Thoracic aorta (tissue), 2 donors: ENCODE measurements at regions not wholly inside any gene's neighbourhood (a gene's known extent, or its start where the extent isn't known, plus 50 kb on each side); places are given as distances from the start of the nearest gene placed in this dataset.
"Not testable (repeated sequence)": the region's sequence is repeated elsewhere in the genome, so short reads cannot be mapped to it uniquely, and the experiment has no call there.

Experiments used
- ATAC-seq: fragments of 150-250 bp; one replicate; pipeline ENCODE4 v1.8.0; 2017; ENCODE audit warnings: low read depth; ENCODE audit not compliant: insufficient number of reproducible peaks, low FRiP score
- DNase-seq: peaks from one replicate; pipeline ENCODE4 v3.0.0-alpha.2; 2020; ENCODE audit warnings: low spot score
- H3K27ac ChIP-seq, 2 donors: fragments of 200-600 bp; sonication (generic); 1 replicate in 1 of 2; 2 replicates in 1 of 2; pipeline ENCODE4 v1.5.1; 2016; ENCODE audit warnings: mild to moderate bottlenecking in 2 of 2, moderate library complexity in 2 of 2
- H3K27me3 ChIP-seq: fragments of 200-600 bp; sonication (generic); replicated peaks from 2 replicates; pipeline ENCODE4 v1.6.0; 2016; ENCODE audit warnings: mild to moderate bottlenecking; ENCODE audit not compliant: insufficient read depth
- H3K36me3 ChIP-seq: fragments of 200-600 bp; sonication (generic); one replicate; pipeline ENCODE4 v1.5.1; 2016
- H3K4me1 ChIP-seq, 2 donors: fragments of 200-600 bp; sonication (generic); 1 replicate in 1 of 2; 2 replicates in 1 of 2; pipeline versions ENCODE4 v1.5.1 to v1.6.0; 2016; ENCODE audit warnings: low read depth in 2 of 2, mild to moderate bottlenecking in 1 of 2; ENCODE audit not compliant: control insufficient read depth in 1 of 2
- H3K4me3 ChIP-seq: fragments of 200-600 bp; sonication (generic); 2 replicates; pipeline ENCODE4 v1.5.1; 2016; ENCODE audit warnings: mild to moderate bottlenecking
- H3K9me3 ChIP-seq: fragments of 200-600 bp; sonication (generic); 2 replicates; pipeline ENCODE4 v1.5.1; 2016
- CTCF ChIP-seq: fragments of 200-600 bp; sonication (generic); IDR thresholded peaks from one replicate; pipeline ENCODE4 v1.5.1; 2019; ENCODE audit warnings: antibody characterized with exemption

GRCh38 chr7:3146571-3147226 lies 103.0 kb upstream of the CARD11 start:
- no peak overlapping the region for H3K27ac ChIP-seq
- no peaks in the 10 kb centered on the region for H3K9me3 ChIP-seq
- DNase-seq: no peak
- H3K4me3 ChIP-seq: no peak overlapping the region
- H3K27me3 ChIP-seq: no peaks in the 10 kb centered on the region
- no peak for ATAC-seq
- no peaks in the 10 kb centered on the region for H3K36me3 ChIP-seq
- peaks cover 0 to 7% of the 10 kb centered on the region in 2 donors for H3K4me1 ChIP-seq
- no peak for TF ChIP-seq CTCF

- not testable (repeated sequence) for H3K4me3 ChIP-seq, ATAC-seq, H3K36me3 ChIP-seq, H3K9me3 ChIP-seq, H3K4me1 ChIP-seq, H3K27me3 ChIP-seq, DNase-seq, H3K27ac ChIP-seq
Measured at GRCh38 chr7:3148471-3148870, 104.8 kb upstream of the CARD11 start.

- DNase-seq: no peak
Measured at GRCh38 chr7:3149231-3149995, 105.7 kb upstream of the CARD11 start.

GRCh38 chr7:3150027-3150426 lies 106.4 kb upstream of the CARD11 start:
- no peak overlapping the region for H3K4me3 ChIP-seq
- H3K27me3 ChIP-seq: no peaks in the 10 kb centered on the region
- no peaks in the 10 kb centered on the region for H3K36me3 ChIP-seq
- no peaks in the 10 kb centered on the region for H3K9me3 ChIP-seq
- ATAC-seq (no peak), DNase-seq (no peak)
- no peaks in the 10 kb centered on the region for H3K4me1 ChIP-seq
- no peak overlapping the region for H3K27ac ChIP-seq
- TF ChIP-seq CTCF: no peak

More at GRCh38 chr7:3149231-3149995, 105.7 kb upstream of the CARD11 start:
- H3K36me3 ChIP-seq: no peaks in the 10 kb centered on the region
- no peaks in the 10 kb centered on the region for H3K27me3 ChIP-seq
- H3K9me3 ChIP-seq: no peaks in the 10 kb centered on the region
- TF ChIP-seq CTCF: no peak
- H3K27ac ChIP-seq: no peak overlapping the region
- no peaks in the 10 kb centered on the region for H3K4me1 ChIP-seq
- ATAC-seq: no peak
- H3K4me3 ChIP-seq: no peak overlapping the region

- ATAC-seq: no peak
Measured at GRCh38 chr7:3151784-3152183, 108.1 kb upstream of the CARD11 start.

More at GRCh38 chr7:3151784-3152183, 108.1 kb upstream of the CARD11 start:
- TF ChIP-seq CTCF: no peak
- DNase-seq: no peak
- Histone ChIP-seq H3K4me1 (no peaks in the 10 kb centered on the region), H3K27ac (no peak overlapping the region), H3K27me3 (no peaks in the 10 kb centered on the region), H3K36me3 (no peaks in the 10 kb centered on the region), H3K9me3 (no peaks in the 10 kb centered on the region), H3K4me3 (no peak overlapping the region)
